ENCODE measurements at regions not wholly inside any gene's neighbourhood (a gene's known extent, or its start where the extent isn't known, plus 50 kb on each side); places are given as distances from the start of the nearest gene placed in this dataset.

DNA sequence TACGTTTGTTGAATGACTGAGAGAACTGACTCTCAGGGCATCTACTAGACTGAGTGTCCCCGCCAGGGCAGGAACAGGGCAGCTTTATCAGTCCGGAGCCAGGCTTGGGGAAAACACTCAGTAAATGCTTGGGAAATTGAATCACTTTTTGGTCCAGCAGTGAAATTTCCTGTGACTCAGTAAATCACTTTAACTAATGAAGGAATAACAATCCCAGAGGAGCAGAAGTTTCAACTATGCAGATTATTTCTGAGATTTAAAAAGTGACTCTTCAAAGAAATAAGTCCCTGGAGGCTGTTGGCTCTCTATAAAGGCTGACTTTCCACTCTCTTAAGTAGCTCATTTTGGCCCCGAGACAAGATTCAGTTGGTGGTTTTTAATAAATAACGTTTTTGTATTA is 101.8 kb downstream of the FOXL1 start:
- no peaks in the 10 kb centered on the region for H3K4me1 ChIP-seq
- intact Hi-C loops (cut with DNase I) = no loop called here
- no peaks in the 10 kb centered on the region for H3K9me3 ChIP-seq
- no peak overlapping the region for H3K4me3 ChIP-seq
- ATAC-seq (no peak), DNase-seq (no peak)
- peaks cover 3% of the 10 kb centered on the region for H3K27me3 ChIP-seq (ENCODE audit: low read depth)
- H3K36me3 ChIP-seq = no peaks in the 10 kb centered on the region
- H3K27ac ChIP-seq = no peak overlapping the region
- TF ChIP-seq, protein P1, sequence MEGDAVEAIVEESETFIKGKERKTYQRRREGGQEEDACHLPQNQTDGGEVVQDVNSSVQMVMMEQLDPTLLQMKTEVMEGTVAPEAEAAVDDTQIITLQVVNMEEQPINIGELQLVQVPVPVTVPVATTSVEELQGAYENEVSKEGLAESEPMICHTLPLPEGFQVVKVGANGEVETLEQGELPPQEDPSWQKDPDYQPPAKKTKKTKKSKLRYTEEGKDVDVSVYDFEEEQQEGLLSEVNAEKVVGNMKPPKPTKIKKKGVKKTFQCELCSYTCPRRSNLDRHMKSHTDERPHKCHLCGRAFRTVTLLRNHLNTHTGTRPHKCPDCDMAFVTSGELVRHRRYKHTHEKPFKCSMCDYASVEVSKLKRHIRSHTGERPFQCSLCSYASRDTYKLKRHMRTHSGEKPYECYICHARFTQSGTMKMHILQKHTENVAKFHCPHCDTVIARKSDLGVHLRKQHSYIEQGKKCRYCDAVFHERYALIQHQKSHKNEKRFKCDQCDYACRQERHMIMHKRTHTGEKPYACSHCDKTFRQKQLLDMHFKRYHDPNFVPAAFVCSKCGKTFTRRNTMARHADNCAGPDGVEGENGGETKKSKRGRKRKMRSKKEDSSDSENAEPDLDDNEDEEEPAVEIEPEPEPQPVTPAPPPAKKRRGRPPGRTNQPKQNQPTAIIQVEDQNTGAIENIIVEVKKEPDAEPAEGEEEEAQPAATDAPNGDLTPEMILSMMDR (IDR thresholded peaks at IDR 0.05) = no peak

DNA sequence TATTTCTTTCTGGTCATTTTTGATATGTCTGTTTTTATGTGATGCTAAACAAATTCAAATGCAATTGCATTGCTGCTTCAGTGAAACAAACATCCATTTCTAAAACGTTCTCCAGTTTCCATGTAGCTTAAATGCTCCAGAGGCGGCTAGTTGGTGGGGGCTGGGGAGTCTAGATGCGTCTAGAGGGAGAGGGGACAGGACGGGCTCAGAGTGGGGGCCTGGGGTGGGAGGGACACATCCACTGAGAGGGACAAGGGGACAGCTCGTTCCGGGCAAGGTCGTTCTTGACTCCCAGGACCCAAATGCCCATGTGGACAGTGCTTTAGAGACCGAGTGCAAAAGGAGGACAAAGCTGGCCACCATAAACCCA is 102.3 kb downstream of the FOXL1 start:
- peaks cover 3% of the 10 kb centered on the region for H3K27me3 ChIP-seq (ENCODE audit: low read depth)
- intact Hi-C loops (cut with DNase I) = no loop called here
- peak overlapping the region; percentile 8 for H3K27ac ChIP-seq
- no peak overlapping the region for H3K4me3 ChIP-seq
- DNase-seq (no peak), ATAC-seq (no peak)
- TF ChIP-seq, protein P1 (IDR thresholded peaks at IDR 0.05) = no peak
- no peaks in the 10 kb centered on the region for H3K36me3 ChIP-seq
- no peaks in the 10 kb centered on the region for H3K4me1 ChIP-seq
- no peaks in the 10 kb centered on the region for H3K9me3 ChIP-seq

DNA sequence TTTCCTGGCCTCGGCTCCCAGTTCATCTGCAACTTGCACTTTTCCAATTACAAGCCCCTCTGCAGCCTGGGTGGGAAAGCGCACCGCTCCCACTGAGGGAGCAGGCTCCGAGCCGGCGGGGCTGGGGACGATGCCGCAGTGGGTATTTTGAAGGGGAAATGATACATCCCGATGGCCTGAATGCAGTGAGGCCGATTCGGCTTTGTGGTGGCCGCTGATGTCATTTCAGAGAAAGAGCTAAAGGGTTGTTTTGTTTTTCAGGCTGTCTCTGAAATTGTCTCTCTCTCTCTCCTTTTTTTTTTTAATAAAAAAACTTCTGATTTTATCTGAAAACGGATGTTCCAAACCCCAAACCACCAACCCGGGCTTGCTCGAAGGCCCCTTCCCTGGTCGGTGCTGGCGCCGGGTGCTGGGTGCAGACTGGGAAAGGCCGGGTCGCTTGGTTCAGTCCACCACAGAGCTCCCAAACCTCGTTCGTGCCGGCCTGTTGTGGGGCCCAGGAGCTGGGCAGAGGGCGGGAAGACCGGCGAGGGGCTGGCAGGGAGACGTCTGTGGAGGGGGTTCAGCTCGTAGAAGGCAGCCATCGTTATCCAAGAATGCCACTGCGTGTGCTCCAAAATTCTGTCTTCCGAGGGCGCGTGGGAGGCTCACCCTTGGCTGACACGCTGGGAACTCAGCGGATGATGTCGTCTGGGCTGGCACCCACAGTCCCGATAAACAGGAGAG is 102.8 kb downstream of the FOXL1 start:
- TF ChIP-seq, protein P1 (IDR thresholded peaks at IDR 0.05) = no peak
- H3K4me3 ChIP-seq = no peak overlapping the region
- peaks cover 3% of the 10 kb centered on the region for H3K27me3 ChIP-seq (ENCODE audit: low read depth)
- DNase-seq (no peak), ATAC-seq (peak in 1 of 2 donors; percentile 37)
- intact Hi-C loops (cut with DNase I) = no loop called here
- H3K4me1 ChIP-seq = no peaks in the 10 kb centered on the region
- H3K27ac ChIP-seq = peak overlapping the region; percentile 9
- no peaks in the 10 kb centered on the region for H3K36me3 ChIP-seq
- H3K9me3 ChIP-seq = no peaks in the 10 kb centered on the region

DNA sequence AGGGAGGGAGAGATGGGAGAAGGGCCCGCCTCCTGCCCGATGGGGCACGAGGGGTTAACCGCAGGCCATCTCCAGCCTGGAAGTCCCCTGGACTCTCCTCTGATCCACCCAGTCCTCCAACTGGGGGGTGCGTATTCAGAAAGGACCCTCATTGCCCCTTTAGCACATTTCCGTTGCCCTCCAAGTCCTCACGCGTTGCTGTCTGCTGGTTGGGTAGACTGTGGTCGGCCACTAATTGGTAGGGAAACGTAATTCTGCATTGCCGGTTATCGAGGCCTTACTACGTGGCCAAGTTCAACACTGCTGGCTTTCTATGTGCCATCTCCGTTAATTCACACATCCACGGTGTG is 103.4 kb downstream of the FOXL1 start:
- intact Hi-C loops (cut with DNase I) = no loop called here
- Histone ChIP-seq H3K36me3 (no peaks in the 10 kb centered on the region), H3K4me3 (no peak overlapping the region), H3K27me3 (ENCODE audit: low read depth) (peaks cover 3% of the 10 kb centered on the region), H3K4me1 (no peaks in the 10 kb centered on the region), H3K9me3 (no peaks in the 10 kb centered on the region), H3K27ac (peak overlapping the region; percentile 9)
- DNase-seq (no peak), ATAC-seq (no peak)
- TF ChIP-seq, protein P1 (IDR thresholded peaks at IDR 0.05) = no peak

DNA sequence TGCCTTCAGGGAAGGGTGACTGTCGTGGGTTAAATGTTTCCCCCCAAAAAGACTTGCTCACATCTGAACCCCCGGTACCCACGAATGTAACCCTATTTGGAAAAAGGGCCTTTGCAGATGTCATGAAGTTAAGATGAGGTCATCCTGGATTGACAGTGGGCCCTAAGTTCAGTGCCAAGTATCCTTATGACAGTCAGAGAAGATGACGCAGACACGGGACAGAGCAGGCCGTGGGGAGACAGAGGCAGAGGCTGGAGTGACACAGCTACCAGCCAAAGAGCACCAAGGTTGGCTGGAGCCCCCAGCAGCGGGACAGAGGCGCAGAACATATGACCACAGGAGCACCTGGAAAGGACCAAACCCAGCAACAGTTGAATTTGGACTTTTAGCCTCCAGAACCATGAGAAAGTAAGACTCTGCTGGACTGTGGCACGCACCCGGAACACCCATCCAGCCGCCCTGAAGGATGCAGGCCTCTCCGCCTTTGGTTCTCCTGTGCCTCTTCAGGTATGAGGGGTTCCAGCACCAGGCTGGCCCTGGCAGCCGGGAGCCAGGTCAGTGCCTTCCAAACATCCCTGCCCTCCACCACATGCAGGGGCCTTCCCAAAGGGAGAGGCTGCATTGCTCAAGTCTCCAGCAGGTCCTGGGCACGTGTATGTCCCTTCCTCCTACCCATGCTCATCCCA is 104.0 kb downstream of the FOXL1 start:
- Histone ChIP-seq H3K36me3 (no peaks in the 10 kb centered on the region), H3K4me3 (no peak overlapping the region), H3K27ac (no peak overlapping the region), H3K9me3 (no peaks in the 10 kb centered on the region), H3K27me3 (ENCODE audit: low read depth) (peaks cover 3% of the 10 kb centered on the region), H3K4me1 (no peaks in the 10 kb centered on the region)
- intact Hi-C loops (cut with DNase I) = no loop called here
- no peak for ATAC-seq
- DNase-seq = no peak
- TF ChIP-seq, protein P1 (IDR thresholded peaks at IDR 0.05) = no peak
